Mucosa of gallbladder (tissue), 1 donor: ENCODE measurements at regions not wholly inside any gene's neighbourhood (a gene's known extent, or its start where the extent isn't known, plus 50 kb on each side); places are given as distances from the start of the nearest gene placed in this dataset.

Source experiments
- DNase-seq: peaks from one replicate; pipeline ENCODE4 v3.0.0-alpha.2; 2020; ENCODE audit warnings: low spot score
- donor health status: DM: no; HTN: no; CAD: no.

GRCh38 chr5:175285261-175285660, 158.7 kb downstream of the DRD1 start:
- DNase-seq, result no peak

GRCh38 chr5:175284806-175285205, 159.2 kb downstream of the DRD1 start:
- no peak for DNase-seq

GRCh38 chr5:175282611-175283225, 161.3 kb downstream of the DRD1 start:
- no peak for DNase-seq

GRCh38 chr5:175281714-175282113, 162.3 kb downstream of the DRD1 start:
- DNase-seq, result no peak

DNA sequence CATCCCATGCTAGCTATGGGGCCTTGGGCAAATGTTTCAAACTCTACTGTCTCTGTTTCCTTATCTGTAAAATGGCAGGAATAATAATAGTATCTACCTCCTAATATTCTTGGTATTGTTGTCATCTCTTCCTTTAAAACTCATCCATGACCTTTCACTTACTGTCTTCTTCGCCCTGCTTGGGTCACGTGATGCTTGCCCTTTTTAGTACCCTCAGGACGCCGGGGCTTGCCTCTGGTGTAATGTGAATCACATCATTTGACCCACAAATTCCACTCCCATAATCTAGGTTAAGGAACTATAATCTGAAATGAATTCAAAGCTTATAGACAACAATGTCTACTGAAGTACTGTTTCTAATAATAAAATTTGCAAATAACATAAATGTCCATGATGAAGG, 162.7 kb downstream of the DRD1 start:
- DNase-seq, result no peak

GRCh38 chr5:175279506-175279905, 164.5 kb downstream of the DRD1 start:
- no peak for DNase-seq

DNA sequence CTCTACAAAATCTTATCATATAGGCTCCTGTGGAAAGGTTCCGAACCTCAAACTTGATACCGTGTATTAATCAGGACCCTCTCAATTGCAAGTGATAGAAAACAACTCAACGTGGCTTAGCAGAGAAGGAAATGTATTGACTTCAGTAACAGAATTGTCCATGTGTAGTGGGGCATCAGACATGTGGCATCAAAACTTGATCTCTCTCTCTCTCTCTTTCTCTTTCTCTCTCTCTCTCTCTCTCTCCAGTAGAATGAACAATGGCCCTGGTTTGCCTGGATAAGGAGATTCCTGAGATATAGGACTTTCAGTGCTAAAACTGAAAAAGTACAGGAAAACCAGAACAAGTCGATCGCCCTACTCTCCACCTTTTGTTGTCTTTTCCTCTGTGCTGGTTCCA, 168.2 kb downstream of the DRD1 start:
- no peak for DNase-seq

- DNase-seq, result no peak
Observed at GRCh38 chr5:175275097-175275496, 168.9 kb downstream of the DRD1 start.

DNA sequence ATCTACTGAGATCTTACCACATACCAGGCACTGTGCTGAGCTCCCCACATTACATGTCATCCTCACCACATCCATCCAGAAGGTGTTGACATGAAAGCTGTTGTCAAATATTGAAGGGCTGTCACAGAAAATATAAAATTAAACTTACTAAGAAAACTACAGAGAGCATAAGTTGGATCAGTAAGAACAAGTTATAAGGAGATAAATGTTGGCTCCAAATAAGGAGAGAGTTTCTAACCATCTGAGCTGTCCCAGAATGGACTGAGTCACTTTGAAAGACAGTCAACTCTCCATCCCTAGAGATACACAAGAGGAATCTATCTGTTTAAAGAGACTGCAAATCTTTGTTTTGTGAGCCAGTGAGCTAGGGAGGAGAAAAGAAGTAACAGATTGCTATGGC, 169.8 kb downstream of the DRD1 start:
- no peak for DNase-seq

- no peak for DNase-seq
Observed at GRCh38 chr5:175264406-175264805, 179.6 kb downstream of the DRD1 start.

DNA sequence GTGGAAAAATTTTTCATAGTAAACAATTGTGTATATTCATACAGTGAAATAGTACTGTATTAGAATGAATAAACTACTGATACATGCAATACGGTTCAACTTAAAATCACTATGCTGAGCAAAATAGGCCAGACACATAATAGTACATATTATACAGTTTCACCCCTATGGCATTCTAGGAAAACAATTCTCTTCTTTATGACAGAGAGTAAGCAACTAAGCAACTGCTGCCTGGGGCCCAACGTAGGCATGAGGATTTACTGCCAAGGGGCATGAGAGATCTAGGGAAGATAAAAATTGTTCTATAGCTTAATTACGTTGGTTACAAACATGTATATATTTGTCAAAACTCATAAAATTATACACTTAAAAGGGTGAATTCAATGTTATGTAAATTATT, 180.2 kb downstream of the DRD1 start:
- no peak for DNase-seq

- no peak for DNase-seq
Observed at GRCh38 chr5:175261526-175261925, 182.5 kb downstream of the DRD1 start.

DNA sequence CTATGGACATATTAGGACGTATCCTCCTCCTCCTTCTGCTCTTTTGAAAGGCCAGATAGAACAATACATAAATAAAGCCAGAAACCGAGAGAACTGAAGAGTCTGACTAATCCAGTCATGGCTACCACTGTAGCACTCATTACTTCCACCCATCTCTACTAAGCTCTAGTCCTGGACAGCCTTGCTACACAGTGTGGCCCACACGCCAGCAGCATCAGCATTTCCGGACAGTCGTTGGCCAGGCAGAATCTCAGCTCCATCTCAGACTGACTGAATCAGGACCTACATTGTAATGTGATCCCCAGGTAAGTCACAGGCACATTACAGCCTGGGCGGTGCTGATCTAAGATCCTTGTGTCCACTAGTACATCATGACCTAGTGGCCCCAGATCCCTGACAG, 182.9 kb downstream of the DRD1 start:
- no peak for DNase-seq

DNA sequence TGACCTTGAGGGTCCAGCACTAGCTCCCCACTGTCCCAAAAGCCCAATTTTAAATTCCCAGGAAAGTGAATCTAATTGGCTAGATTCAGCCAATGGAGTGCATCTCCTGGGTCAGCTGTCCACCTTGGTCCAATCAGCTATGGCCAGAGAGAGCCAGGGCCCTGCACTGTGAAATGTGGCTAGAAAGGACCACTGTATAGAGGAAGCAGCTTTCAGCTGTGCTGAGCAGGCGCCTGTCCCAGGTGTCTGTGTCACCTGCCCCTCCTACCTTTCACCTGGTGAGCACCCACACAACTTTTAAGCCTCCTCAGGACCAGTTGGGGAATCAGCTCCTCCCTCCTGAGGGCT, 186.2 kb downstream of the DRD1 start:
- no peak for DNase-seq

GRCh38 chr5:175257128-175257846, 186.7 kb downstream of the DRD1 start:
- no peak for DNase-seq

GRCh38 chr5:175254155-175254554, 189.8 kb downstream of the DRD1 start:
- peak; percentile 62 for DNase-seq

DNA sequence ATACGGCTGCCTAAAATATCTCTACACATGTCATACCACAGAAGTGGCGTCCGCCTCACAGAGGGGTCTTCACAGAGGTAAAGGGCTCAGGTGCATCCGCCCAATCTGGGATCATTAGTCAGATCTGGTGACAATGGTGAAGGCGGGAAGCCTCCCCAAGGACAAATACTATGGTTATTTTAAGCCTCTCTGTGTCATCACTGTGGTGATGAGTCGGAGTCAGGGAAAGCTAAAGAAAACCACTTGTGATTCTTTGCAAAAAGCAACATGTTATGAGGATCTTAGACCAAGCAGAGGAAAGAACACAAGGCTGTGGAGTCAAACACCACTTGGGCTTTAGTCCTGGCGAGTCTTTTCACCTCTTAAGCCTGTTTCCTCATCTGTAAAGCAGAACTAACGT, 190.4 kb downstream of the DRD1 start:
- no peak for DNase-seq

- DNase-seq, result no peak
Observed at GRCh38 chr5:175252234-175252805, 191.7 kb downstream of the DRD1 start.

- no peak for DNase-seq
Observed at GRCh38 chr5:175250426-175250825, 193.6 kb downstream of the DRD1 start.

- no peak for DNase-seq
Observed at GRCh38 chr5:175248416-175248905, 195.5 kb downstream of the DRD1 start.

DNA sequence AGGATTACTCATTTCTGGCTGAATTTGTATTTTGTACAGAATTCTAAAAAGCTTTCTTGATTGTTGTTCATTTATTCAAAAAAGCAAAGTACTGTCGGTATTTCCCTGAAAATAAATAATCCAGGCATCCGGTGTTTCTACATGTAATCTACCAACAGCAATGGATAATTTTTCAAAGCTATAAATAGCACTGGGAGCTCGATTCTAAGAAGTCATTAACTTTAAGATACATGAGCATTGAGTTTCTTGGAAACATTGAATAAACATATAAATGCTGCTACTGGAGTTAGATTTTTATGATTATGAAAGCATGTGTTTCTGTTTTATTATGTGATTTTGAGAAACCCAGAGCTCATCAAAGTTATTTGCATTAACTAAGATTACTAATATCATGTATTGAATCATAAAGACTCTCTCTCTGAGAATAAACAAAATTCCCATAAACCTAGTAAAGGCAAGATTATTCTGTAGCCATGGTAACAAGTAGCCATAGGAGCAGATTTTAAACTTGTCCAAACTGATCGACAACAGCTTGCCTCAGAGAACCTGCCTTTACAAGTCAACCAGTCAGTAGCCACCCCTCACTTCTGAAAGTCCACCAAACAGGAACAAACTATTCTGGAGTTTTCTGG, 197.0 kb downstream of the DRD1 start:
- no peak for DNase-seq

GRCh38 chr5:175246242-175246888, 197.6 kb downstream of the DRD1 start:
- DNase-seq, result peak; percentile 11
